NB4 (cell line): ENCODE measurements at regions not wholly inside any gene's neighbourhood (a gene's known extent, or its start where the extent isn't known, plus 50 kb on each side); places are given as distances from the start of the nearest gene placed in this dataset.

ENCODE experiments used
- MYC ChIP-seq: IDR thresholded peaks from 2 replicates; pipeline ENCODE4 v1.6.1; 2011; ENCODE audit warnings: low read depth, low read length
- TF ChIP-seq, protein P1 (sequence below): IDR thresholded peaks from one replicate; pipeline ENCODE4 v1.5.1; 2012; ENCODE audit warnings: low read depth, low read length

DNA sequence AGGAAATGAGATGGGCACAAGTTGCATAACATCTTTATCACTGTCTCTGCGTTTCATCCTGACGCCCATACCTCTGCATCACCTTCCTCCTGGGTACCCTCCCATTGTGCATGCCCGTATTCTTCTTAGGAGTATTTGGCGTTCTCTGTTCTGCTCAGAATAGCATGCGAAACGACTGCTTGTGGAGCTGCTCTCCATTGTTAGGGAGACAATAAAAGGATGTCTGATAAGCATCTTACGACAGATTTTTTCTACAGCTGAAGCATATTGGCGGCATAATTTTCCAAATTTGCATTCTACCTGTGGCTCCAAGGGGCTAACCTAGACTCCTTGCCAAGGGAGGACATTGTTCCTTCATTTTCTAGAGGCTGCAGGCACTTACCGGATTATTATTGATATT lies 118.6 kb downstream of the EDN1 start:
- TF ChIP-seq, protein P1, sequence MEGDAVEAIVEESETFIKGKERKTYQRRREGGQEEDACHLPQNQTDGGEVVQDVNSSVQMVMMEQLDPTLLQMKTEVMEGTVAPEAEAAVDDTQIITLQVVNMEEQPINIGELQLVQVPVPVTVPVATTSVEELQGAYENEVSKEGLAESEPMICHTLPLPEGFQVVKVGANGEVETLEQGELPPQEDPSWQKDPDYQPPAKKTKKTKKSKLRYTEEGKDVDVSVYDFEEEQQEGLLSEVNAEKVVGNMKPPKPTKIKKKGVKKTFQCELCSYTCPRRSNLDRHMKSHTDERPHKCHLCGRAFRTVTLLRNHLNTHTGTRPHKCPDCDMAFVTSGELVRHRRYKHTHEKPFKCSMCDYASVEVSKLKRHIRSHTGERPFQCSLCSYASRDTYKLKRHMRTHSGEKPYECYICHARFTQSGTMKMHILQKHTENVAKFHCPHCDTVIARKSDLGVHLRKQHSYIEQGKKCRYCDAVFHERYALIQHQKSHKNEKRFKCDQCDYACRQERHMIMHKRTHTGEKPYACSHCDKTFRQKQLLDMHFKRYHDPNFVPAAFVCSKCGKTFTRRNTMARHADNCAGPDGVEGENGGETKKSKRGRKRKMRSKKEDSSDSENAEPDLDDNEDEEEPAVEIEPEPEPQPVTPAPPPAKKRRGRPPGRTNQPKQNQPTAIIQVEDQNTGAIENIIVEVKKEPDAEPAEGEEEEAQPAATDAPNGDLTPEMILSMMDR = no peak
- TF ChIP-seq MYC = no peak
